D341Med (cell line): ENCODE measurements at regions not wholly inside any gene's neighbourhood (a gene's known extent, or its start where the extent isn't known, plus 50 kb on each side); places are given as distances from the start of the nearest gene placed in this dataset.

Experiments used
- DNase-seq: peaks from one replicate; pipeline ENCODE4 v3.0.0; 2012; ENCODE audit warnings: low spot score

DNA sequence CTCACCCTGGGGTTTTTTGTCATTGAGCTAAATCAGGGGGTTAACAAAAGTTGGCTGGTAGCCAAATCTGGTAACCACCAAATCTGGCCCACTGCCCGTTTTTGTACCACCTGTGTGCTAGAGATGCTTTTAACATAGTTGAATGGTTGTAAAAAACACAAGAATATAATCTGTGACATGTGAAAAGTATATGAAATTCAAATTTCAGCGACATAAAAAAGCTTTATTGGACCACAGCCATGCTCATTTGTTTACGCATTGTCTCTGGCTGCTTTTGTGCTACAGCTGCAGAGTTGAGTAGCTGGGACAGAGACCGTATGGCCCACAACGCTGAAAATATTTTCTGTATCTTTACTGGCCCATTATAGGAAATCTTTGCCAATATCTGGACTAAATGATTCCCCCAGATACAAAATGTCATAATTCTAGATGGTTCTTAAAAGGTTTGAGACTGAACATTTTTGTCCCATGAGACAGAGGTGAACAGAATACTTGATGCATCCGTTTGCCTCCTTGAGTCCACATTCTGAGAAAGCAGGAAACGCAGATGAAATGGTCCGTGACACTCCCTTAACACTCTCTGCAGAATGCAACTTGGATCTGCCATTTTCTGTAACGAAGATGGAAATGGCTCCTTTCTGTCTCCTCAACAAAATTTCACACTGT lies 120.9 kb upstream of the PDZRN3 start:
- DNase-seq, result no peak

GRCh38 chr3:73743551-73743950 lies 118.8 kb upstream of the PDZRN3 start:
- no peak for DNase-seq

DNA sequence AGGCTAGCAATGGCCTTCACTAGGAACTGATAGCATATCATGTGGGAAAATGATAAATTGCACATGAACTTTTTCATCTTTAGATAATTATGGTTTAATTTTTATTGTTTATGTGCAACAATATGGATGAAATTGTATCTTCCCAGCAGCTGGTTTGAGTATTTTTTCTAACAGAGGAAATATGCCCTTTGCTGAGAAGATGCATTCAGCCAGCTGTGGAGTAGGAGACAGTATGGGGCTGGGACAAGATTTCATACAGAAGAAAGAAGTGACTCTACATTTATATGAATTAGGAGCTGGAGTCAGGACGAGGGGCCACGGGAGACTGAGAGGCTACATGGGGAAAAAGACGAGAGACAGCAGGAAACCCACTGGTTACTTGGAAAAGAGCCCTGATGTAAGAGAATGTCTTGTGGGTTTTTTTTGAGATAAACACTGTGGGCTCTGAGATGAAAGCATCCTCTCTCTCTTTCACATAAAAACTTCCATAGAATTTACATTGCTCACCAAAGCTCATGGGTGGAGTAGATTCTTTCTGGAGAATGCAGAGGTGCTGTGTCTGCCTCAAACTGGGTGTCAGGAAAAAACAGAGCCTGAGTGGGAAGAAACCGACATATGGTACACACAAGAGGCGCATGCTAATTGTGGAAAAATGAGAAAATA lies 115.2 kb upstream of the PDZRN3 start:
- no peak for DNase-seq

DNA sequence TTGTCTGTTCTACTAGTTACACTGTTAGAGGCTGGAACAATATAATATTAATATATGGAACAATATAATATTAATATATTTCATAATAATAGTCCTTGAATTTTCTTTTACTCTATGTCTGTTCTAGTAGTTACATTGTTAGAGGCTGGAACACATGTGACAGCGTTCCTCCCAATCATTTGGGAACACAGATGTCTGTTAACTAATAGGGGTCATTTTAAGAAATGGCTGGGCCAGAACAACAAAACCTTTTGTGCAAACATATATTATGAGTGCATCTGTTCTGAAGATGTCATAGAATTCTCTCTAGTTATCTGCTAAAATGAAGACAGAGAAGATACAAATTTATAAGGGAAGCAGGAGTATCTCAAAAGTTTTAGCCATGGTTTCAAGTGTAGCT lies 114.0 kb upstream of the PDZRN3 start:
- DNase-seq, result no peak

GRCh38 chr3:73734211-73735089 lies 109.7 kb upstream of the PDZRN3 start:
- no peak for DNase-seq

- DNase-seq, result no peak
Observed at GRCh38 chr3:73733746-73734145, 109.0 kb upstream of the PDZRN3 start.

DNA sequence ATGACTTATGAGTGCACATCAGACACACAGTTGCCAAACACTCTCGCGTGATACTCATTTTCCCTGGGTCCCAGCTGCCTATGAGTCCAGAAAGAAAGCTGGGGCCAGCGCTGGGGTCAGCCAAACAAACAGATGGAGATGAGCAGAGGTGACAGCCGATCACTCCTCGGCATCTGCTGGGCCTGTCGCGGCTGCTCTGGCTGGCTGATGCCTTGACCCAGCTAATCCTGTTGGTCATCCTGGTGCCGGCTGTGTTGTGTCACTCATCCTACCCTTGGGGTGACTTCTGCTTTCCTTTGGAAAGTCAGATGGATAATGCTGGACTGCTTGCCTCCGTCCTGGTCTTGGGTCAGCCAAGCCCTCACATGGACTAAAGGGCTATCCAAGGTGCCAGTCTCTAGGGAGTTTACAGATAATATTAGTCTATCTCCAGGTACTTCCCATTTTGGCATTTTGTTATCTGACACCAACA lies 105.3 kb upstream of the PDZRN3 start:
- no peak for DNase-seq

DNA sequence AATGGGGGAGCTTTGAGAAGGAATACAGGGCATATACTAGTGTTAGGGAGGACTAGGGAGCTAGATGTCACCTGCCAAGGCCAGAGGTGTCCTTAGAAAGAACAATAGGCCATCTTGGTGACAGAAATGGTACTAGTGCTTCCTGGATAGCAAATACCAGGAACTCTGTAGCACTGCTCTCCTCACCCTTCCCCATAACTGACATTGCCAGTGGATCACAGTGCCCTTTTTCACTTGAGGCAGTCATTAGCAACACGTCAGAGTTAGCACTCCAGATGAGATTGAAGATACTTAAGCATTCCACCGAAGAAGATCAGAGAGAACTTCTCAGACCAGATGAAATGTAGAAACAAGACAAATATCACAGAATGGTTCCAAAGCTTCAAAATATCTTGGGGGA lies 103.1 kb upstream of the PDZRN3 start:
- DNase-seq, result no peak

- DNase-seq, result no peak
Observed at GRCh38 chr3:73727117-73727821, 102.5 kb upstream of the PDZRN3 start.

DNA sequence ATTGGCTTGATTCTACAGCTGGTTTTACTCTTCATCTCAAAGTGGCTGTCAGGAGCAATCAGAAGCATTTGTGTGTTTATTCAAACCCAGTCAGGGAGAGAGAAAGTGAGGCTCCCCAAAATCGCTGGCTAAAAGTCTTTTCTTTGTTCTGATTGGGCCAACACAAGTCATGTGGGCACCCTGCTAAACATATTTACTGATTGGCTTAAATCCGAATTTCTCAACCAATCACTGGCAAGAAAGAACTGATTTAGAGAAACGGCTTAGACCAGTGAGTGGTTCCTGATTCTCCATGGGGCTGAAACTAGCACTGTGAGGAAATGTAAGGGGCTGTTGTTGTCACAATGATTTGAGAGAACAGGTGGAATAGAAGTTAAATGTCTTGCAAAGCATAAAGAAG lies 98.9 kb upstream of the PDZRN3 start:
- no peak for DNase-seq

DNA sequence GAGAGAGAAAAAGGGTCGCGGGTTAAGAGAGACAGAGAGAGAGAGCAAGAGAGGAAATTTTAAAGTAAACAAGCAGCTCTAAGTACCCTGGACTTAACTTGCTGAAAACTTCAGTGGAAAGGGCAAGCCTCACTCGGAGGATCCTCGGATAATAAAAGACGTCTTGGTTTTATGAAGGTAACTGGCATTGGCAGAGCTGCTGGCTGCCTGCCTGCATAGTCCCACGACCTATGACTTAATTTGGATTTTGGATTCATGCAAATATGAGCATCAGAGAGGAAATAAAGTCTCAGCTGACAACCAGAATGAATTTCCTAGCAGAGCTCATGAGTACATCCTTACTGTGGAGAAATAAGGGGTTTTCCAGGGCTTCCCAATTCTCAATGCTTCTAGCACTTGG lies 95.1 kb upstream of the PDZRN3 start:
- no peak for DNase-seq

DNA sequence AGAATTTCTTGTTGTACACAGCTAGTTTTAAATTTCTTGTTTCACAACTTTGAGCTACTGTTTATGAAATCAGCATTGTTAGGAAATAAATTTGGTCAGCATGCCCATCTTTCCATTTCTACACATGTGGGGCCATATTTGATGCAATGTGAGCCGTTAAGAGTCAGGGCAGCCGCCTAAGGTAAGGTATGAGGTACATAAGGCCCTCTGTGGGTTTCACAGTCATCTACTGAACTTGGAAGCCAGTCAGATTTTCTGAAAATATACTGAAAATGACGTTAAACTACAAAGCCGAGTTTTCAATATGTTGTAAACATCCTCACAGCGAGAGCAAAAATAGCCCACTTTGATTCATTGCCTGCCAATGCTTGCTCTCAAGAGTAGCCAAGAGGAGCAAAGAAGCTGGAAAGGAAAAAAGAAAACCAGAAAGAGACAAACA lies 94.7 kb upstream of the PDZRN3 start:
- DNase-seq, result no peak

DNA sequence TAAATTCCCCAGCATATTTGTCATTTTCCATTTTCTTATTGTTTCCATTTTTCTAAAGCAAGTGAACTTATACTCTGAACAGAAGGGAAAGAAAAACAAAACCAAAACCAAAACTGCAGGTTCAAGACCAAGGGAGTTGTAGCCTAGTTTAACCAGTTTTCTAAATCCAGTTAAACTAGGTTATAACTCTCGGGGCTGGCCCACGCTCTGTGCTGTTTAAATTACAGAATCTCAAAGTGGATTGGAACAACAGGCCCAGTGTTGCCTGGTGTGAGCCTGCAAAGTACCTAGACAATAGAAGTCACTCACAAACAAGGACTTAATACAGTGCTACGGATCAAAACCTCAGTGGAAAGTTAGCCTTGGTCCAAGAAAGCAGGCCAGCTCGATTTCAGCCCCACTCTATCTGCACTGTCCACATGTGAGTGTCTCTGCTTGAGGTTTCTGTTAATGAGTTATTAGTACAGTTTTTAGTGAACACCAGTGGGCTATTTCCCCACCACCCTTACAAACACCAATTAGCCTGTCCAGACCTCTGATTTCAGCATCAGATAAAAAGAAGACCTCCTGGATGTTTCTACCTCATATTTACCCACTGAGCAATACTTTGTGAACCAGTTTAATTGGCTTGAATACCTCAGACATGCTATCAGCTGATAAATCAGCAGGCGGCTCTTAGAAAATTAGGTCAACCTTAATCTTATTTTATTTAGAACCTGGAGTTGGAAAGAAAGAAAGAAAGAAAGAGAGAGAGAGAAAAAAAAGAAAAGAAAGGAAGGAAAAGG lies 93.8 kb upstream of the PDZRN3 start:
- no peak for DNase-seq

DNA sequence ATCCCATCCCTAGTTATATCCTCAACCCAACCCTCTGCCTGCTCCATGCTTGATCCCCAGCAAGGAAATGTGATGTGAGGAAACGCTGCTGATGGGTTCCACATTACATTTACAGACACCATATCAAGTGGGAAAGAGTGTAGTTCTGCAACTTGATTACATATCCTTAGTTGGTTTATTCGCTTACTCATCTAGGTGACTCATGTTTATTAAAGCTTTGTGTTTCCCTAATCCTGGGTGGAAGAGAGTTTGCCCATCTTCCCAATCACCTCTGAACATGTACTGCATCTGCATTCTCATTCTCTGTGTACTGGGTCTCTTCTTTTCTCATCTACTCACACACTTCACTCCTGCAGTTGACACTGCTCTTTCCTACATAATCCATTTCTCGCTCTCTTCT lies 91.7 kb upstream of the PDZRN3 start:
- DNase-seq, result no peak

DNA sequence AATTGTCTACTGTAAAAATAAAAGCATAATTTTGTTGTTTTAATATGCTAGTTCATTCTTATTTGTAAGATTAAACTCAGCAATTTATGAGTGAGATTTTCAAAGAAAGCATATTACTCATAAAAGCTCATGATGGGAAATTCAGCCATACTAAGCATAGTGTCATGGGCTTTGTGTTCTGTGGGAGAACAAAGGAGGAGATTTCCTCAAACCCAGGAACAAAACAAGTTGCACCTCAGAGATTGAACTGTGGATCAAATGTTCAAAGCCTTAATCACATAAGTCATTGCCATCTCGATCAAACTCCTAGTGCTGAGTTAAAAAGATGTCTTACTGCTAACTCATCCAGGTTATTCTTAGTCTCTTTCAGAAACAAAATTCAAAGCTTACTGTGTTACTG lies 85.6 kb upstream of the PDZRN3 start:
- no peak for DNase-seq

DNA sequence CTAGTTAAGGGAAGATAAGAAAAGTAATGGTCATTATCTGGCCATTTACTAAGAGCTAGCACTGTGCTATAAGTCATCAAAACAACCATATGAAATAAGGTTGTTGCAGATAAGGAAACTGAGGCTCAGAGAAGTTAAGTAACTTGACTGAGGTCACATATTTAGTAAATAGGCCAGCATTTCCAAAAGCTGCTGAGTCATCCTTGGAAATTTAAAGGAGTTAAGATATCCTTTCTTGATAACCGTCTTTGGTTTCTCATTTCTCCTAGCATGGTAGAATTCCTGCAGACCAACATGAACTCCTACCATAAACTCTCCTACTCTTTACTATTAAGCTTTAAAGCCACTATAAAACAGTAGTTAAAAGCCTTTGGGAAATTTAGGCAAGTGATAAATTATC lies 85.0 kb upstream of the PDZRN3 start:
- no peak for DNase-seq

DNA sequence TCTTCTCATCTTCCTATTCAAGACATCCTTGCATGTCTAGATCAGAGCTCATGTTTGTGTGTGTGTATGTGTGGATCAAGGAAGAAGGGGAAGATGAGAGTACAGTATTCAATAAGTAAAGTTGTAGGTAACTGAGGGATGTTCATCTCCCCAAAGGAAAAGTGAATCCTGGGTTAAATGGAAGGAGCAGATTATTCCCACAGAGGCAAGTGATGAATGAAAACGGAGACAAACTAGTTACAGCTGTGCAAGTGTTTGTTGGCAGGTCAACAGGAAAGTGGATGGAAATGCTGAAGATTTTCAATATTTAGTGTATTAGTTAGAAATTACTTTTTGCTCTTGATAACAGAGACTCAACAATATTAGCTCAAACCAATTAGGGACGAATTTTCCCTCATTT lies 84.2 kb upstream of the PDZRN3 start:
- no peak for DNase-seq

GRCh38 chr3:73707772-73708171 lies 83.0 kb upstream of the PDZRN3 start:
- DNase-seq, result no peak

- DNase-seq, result no peak
Observed at GRCh38 chr3:73706771-73707170, 82.0 kb upstream of the PDZRN3 start.

DNA sequence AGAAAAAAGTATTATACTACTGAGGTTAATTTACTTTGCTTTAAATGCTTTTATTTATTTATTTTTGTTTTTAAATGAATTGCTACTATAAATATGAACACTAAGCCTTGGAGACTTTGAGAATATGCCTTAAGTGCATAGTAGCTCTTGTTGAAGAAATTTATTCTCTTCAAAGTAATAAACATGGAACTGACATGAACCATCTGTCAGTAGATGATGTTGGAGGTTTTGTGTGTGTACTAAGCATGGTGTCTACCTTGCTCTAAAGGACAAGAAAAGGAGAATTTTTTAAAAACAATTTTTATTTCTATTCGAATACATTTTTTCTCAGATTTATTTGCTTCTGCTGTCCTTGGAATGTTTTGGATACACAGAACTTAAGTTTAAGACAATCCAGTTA lies 81.1 kb upstream of the PDZRN3 start:
- no peak for DNase-seq

GRCh38 chr3:73699327-73699726 lies 74.6 kb upstream of the PDZRN3 start:
- DNase-seq, result no peak

- no peak for DNase-seq
Observed at GRCh38 chr3:73697020-73697419, 72.3 kb upstream of the PDZRN3 start.
